Left renal cortex interstitium (tissue), 4 donors: ENCODE measurements at regions not wholly inside any gene's neighbourhood (a gene's known extent, or its start where the extent isn't known, plus 50 kb on each side); places are given as distances from the start of the nearest gene placed in this dataset.

Experiments used
- DNase-seq, 4 donors: peaks; one replicate each; pipeline ENCODE4 v3.0.0-alpha.2; 2013; ENCODE audit warnings: low read depth in 4 of 4, low spot score in 2 of 4, missing footprints in 1 of 4

DNA sequence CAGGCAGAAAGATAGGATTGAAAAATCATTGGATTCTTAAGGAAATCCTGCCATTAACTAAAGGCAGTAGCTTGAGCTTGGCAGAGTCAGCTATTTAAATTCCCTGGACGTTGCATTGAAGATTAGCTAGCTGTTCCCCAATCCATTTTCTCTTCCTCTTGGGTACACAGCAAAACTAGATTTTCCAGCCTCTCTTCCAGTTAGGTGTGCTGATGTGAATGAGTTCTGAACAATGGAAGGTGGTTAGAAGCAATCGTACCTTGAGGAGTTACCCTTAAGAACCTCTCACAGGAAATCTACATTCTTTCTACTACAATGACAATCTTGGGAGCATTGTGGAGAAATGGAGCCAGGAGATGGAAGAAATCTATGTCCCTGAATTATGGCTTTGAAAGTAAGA, 383.2 kb upstream of the TBL1XR1 start:
- no peak for DNase-seq

- DNase-seq = no peak
Observed at GRCh38 chr3:177585271-177585670, 388.0 kb upstream of the TBL1XR1 start.

- no peak for DNase-seq
Observed at GRCh38 chr3:177589041-177589650, 391.9 kb upstream of the TBL1XR1 start.

DNA sequence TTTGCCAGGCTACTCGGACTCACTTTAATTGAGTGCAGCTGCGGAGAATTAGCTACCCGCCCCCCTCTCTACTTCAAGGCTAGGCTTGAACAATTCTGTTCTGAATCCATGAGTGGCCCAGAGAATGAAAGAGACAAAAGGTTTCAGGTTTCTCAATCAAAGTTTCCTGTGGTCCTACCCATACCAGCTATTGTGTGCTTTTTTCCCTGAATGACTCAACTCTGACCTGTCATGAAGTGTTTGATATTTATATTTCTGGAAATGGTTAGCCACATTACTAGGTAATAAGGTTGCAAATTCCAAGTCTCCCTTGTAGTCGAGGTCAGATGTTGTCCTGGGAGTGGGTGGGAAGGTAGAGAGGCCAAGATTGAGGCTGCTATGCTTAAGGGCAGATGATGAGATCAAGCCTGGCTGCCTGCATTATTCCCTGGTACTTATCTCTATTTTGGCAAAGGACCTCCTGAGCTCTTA, 392.7 kb upstream of the TBL1XR1 start:
- no peak for DNase-seq

GRCh38 chr3:177590826-177591225, 393.5 kb upstream of the TBL1XR1 start:
- no peak for DNase-seq

- no peak for DNase-seq
Observed at GRCh38 chr3:177591379-177591778, 394.1 kb upstream of the TBL1XR1 start.

DNA sequence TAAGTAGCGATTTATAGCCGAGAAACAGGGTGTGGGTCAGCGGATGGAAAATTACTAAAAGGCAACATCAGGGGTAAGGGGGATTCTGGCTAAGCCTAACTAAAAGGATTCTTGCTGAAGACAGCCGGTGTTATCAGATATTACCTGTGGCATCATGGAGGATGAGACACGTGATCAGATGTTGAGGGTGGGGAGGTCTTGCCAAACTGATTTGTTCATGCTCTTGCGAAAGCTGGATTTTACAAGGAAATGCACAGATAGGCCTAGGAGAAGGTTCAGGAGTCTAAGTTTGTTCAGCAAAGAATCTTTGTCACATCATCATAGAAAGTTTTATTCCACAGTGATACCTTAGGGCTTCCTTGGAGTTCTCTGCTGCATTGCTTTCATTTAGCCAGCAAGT, 396.8 kb upstream of the TBL1XR1 start:
- DNase-seq = no peak

- DNase-seq = no peak
Observed at GRCh38 chr3:177595530-177596188, 398.4 kb upstream of the TBL1XR1 start.

GRCh38 chr3:177596248-177596815, 399.1 kb upstream of the TBL1XR1 start:
- no peak for DNase-seq

DNA sequence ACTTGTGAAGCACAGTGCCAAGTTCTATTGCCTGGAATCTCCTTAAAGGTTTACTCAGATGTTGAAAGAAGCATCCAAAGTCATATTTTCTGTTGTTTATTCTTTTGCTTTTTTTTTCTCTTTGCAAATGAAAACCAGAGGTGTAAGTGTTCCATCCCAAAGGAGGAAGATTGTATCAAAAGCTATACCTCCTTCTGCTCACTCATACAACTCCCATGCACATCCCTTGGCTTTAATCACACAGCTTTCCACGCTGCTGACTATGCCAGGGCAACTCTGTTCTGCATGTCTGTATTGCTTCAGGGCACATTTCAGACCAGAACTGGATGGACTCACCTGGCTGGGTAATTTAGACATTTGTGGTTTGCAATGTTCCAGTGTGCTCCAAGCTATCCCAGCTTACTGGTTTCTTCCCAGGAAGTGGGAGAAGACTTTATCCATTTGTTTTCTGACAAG, 399.6 kb upstream of the TBL1XR1 start:
- DNase-seq = no peak

DNA sequence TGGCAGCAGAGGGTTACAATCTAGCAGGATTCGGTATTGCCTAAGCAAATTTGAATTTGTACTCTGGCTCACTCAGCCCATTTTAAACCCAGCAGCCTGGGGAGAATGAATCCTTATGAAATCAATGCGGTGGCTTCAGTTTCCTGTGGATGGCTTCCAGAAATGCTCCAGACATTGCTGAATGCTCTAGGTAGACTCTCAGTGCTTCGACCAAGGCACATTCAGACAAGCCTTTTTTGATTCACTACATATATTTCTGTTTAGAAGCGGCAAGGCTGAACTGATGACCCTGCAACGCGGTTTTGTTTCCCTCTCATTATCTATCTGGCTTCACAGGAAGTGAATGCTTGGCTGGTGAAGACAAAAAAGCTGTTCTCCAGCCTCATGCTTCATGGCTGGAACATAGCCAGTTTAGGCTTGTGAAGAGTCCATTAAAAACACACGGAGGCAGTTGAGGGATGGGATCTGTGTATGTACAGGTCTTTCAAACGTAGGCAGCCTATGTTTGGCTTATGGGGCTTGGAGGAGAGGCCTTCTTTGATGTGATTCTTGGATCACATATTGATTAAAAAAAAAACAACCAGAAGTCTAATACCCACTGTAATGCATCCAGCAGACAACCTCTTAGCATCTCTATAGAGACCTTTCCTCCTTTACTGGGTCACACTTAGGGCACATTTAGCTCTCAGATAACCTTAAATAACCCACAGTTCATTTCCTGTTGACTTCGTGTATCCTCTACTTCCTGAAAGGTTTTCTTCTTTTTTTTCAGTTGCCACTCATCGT, 400.2 kb upstream of the TBL1XR1 start:
- peak in 1 of 4 donors; percentile 67 for DNase-seq

DNA sequence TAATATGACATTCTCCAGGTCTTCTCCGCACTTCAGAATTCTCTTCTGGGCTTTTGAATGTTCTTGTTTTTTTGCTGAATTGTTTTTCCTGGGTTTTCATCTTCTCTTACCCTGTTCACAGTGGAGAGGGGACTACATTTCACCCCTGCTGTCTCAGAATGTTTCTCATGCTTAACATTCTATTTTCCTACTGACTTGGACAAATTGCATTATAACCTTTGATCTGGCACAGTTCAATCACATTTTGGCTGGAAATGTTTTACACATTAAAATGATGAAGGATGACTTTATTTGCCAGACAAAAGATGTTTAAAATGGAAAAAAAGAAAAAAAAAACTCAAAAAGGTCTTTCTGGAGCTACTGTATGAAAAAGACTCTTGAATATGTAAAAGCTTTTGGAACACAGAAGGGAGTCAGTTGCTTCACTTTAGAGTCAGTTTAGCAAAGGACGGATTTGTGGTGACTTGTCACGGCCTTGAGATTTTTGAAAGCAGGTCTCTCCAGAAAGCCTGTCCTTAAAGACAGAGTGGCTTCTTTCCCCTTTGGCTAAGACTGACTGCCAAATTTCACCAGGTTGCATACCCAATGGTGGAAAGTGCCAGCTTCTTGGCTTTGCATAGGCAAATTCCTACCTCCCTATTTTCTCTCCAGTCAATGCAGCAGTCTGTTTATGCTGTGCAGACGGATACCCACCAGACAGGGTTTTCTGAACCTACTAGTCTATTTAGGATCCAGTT, 401.0 kb upstream of the TBL1XR1 start:
- DNase-seq = no peak

GRCh38 chr3:177599326-177599725, 402.0 kb upstream of the TBL1XR1 start:
- no peak for DNase-seq

- no peak for DNase-seq
Observed at GRCh38 chr3:177599837-177600236, 402.6 kb upstream of the TBL1XR1 start.

DNA sequence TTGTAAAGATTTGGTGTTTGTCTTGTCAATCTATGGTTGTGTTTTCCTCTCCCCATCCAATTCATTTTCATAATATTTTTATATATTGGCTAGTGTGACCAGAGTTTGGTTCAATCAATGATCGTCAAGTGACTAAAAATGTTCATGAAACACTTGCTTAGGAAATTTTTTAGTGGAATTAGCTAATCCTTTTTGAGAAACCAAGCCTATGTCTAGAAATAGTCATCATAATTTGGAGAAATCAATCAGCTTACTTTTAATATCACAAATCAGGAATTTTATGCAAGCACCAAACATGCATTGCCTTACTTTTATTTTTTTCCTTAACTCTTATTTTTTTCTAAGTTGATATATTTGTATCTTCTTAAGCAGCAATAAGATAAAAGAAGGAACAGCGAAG, 403.1 kb upstream of the TBL1XR1 start:
- DNase-seq = no peak

DNA sequence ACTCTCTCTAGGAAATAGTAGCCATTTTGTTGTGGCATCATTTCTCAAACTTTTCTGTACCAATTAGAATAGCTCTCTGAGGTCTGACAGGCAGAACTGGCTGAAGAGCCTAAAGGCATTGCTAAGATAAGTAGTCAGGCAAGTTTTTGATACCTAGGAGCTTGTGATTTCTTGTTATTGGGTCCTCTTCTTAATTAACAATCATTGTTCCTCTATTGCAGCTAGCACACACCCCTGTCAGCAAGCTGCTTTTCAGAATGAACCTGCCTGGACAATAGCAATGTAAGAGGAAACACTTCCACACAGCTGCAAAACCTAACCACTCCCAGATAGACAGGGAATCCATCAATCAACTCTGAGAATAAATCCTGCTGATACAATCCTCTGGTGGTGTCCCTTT, 403.9 kb upstream of the TBL1XR1 start:
- no peak for DNase-seq

GRCh38 chr3:177602601-177603147, 405.4 kb upstream of the TBL1XR1 start:
- no peak for DNase-seq

- DNase-seq = no peak
Observed at GRCh38 chr3:177603148-177603603, 405.9 kb upstream of the TBL1XR1 start.

- DNase-seq = no peak
Observed at GRCh38 chr3:177604181-177604580, 406.9 kb upstream of the TBL1XR1 start.

DNA sequence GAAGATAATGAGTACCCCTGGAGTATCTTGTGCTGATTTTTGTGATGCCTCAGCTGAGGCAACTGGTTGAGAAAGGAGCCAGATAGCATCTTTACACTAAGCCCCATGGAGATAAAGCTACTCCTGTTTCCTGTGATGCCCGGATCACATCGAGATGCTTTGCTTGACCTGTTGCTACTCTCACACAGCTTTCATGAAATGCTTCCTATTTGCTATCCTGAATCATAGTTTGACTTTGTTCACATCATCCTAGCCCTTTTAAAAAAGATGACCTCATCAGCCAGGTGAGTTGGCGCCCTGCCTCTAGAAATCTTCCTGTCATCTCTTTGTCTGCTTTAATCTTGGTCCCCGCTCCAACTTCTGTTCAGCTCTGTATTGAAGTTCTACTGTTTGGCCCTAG, 409.6 kb upstream of the TBL1XR1 start:
- no peak for DNase-seq
